HCT116 (cell line): ENCODE measurements at regions not wholly inside any gene's neighbourhood (a gene's known extent, or its start where the extent isn't known, plus 50 kb on each side); places are given as distances from the start of the nearest gene placed in this dataset.

ENCODE experiments used
- ATAC-seq: fragments of 200-7000 bp; cut with Tn5 transposase; 2 replicates; pipeline ENCODE4 v1.9.1; 2020; ENCODE audit warnings: mild to moderate bottlenecking, moderate library complexity
- BruUV-seq: library from RNA; stranded (reverse); fragments of 400-500 nt; replicated peaks from 2 replicates; lab custom pipeline; 2021; lab: Mats Ljungman, UMichigan
- CTCF ChIA-PET: fragments of 300-600 bp; sonication (Branson Sonifier 250); formaldehyde crosslinking; loops from one replicate; lab custom pipeline; 2021; ENCODE audit warnings: antibody characterized with exemption; lab: Charles Lee
- POLR2A ChIA-PET: fragments of 300-600, 350-600 bp; sonication (Branson Sonifier 250); formaldehyde crosslinking; loops from one replicate; lab custom pipeline; 2021; ENCODE audit warnings: antibody characterized with exemption; lab: Charles Lee
- RAD21 ChIA-PET, 2 experiments: fragments of 300-600 bp; sonication (Branson Sonifier 250); formaldehyde crosslinking; loops; one replicate each; lab custom pipeline; 2023; ENCODE audit warnings: low total read pairs in 2 of 2; ENCODE audit not compliant: uncharacterized antibody in 2 of 2, unreplicated experiment in 2 of 2, low non-redundant PET in 1 of 2; lab: Charles Lee
- DNase-seq: peaks from one replicate; pipeline ENCODE4 v3.0.0-alpha.2; 2010; ENCODE audit warnings: low read depth, low spot score
- H2AFZ ChIP-seq: fragments of 200-600 bp; shearing (Covaris generic), sonication (generic); 2 replicates; pipeline ENCODE4 v1.6.1; 2017; ENCODE audit warnings: low read depth, mixed run types, mixed read lengths, antibody characterized with exemption, low read length; ENCODE audit not compliant: poor library complexity, severe bottlenecking
- H3K27ac ChIP-seq: 2 replicates; pipeline ENCODE4 v1.5.1; 2012; ENCODE audit warnings: low read depth, low read length
- H3K27me3 ChIP-seq: fragments of 200-600 bp; sonication (generic); 2 replicates; pipeline ENCODE4 v1.6.1; 2016; ENCODE audit warnings: mixed run types, low read length, mixed read lengths; ENCODE audit not compliant: insufficient read depth
- H3K36me3 ChIP-seq, 2 experiments: fragments of 200-500 bp in 1 of 2; fragments of 200-600 bp in 1 of 2; sonication (Bioruptor generic) in 1 of 2; sonication (generic) in 1 of 2; 2 replicates each; pipeline versions ENCODE4 v1.5.1 to v1.6.1; 2014 to 2016; ENCODE audit warnings: low read length in 2 of 2, inconsistent platforms in 1 of 2, mixed read lengths in 1 of 2, mixed run types in 1 of 2; ENCODE audit not compliant: insufficient read depth in 2 of 2, control insufficient read depth in 1 of 2
- H3K4me1 ChIP-seq, 2 experiments: fragments of 200-600 bp in 1 of 2; sonication (generic) in 1 of 2; 2 replicates each; pipeline versions ENCODE4 v1.5.1 to v1.6.1; 2012 to 2017; ENCODE audit warnings: low read length in 2 of 2, inconsistent platforms in 1 of 2, mild to moderate bottlenecking in 1 of 2, mixed read lengths in 1 of 2, mixed run types in 1 of 2, moderate library complexity in 1 of 2; ENCODE audit not compliant: insufficient read depth in 2 of 2, control insufficient read depth in 1 of 2
- H3K4me2 ChIP-seq: fragments of 200-600 bp; sonication (generic); 2 replicates; pipeline ENCODE4 v1.6.1; 2017; ENCODE audit warnings: mixed run types, low read length, mixed read lengths
- H3K4me3 ChIP-seq, 2 experiments: fragments of 200-600 bp in 1 of 2; sonication (generic) in 1 of 2; replicated peaks in 1 of 2; 2 replicates each; pipeline ENCODE4 v1.5.1; 2011 to 2016; ENCODE audit warnings: low read length in 2 of 2, control low read depth in 1 of 2, low read depth in 1 of 2, mild to moderate bottlenecking in 1 of 2, mixed read lengths in 1 of 2, mixed run types in 1 of 2
- H3K79me2 ChIP-seq: fragments of 200-600 bp; sonication (generic); 2 replicates; pipeline ENCODE4 v1.6.1; 2017; ENCODE audit warnings: mild to moderate bottlenecking, mixed run types, low read length, moderate library complexity, mixed read lengths; ENCODE audit not compliant: insufficient read depth
- H3K9ac ChIP-seq: fragments of 200-600 bp; sonication (generic); 2 replicates; pipeline ENCODE4 v1.6.1; 2016; ENCODE audit warnings: low read length, mixed read lengths
- H3K9me2 ChIP-seq: fragments of 200-600 bp; sonication (generic), shearing (Covaris generic); 2 replicates; pipeline ENCODE4 v1.6.1; 2017; ENCODE audit warnings: mixed run types, mild to moderate bottlenecking, moderate library complexity; ENCODE audit not compliant: insufficient read depth
- H3K9me3 ChIP-seq, 2 experiments: fragments of 200-500 bp in 1 of 2; fragments of 200-600 bp in 1 of 2; sonication (Bioruptor generic) in 1 of 2; sonication (generic) in 1 of 2; 2 replicates each; pipeline ENCODE4 v1.6.1; 2014 to 2017; ENCODE audit warnings: low read length in 2 of 2, mixed read lengths in 2 of 2, inconsistent platforms in 1 of 2, low read depth in 1 of 2, mild to moderate bottlenecking in 1 of 2, mixed run types in 1 of 2, moderate library complexity in 1 of 2; ENCODE audit not compliant: control insufficient read depth in 1 of 2, insufficient read depth in 1 of 2
- H4K20me1 ChIP-seq: fragments of 200-600 bp; sonication (generic), shearing (Covaris generic); 2 replicates; pipeline ENCODE4 v1.6.1; 2017; ENCODE audit warnings: mixed run types, mild to moderate bottlenecking, moderate library complexity; ENCODE audit not compliant: insufficient read depth
- EGR1 ChIP-seq: IDR thresholded peaks from 2 replicates; pipeline ENCODE4 v1.6.1; 2012; ENCODE audit warnings: low read depth
- EZH2 ChIP-seq: fragments of 200-600 bp; sonication (generic); IDR thresholded peaks from 2 replicates; pipeline ENCODE4 v1.6.1; 2017; ENCODE audit warnings: antibody characterized with exemption, mixed run types
- JUND ChIP-seq: IDR thresholded peaks from 2 replicates; pipeline ENCODE4 v1.6.1; 2012
- SP1 ChIP-seq: IDR thresholded peaks from 2 replicates; pipeline ENCODE4 v1.6.1; 2012; ENCODE audit warnings: low read depth
- TCF7L2 ChIP-seq: IDR thresholded peaks from 2 replicates; pipeline ENCODE4 v1.7.0; 2011; ENCODE audit warnings: borderline replicate concordance, inconsistent platforms; ENCODE audit not compliant: insufficient read depth, insufficient read length; ENCODE audit errors: extremely low read depth
- ZBTB33 ChIP-seq: IDR thresholded peaks from 2 replicates; pipeline ENCODE4 v1.6.1; 2011; ENCODE audit warnings: mild to moderate bottlenecking, low read length, moderate library complexity; ENCODE audit not compliant: insufficient replicate concordance; ENCODE audit errors: extremely low read depth
- intact Hi-C: fragments of 100-400 bp; cut with micrococcal nuclease; formaldehyde crosslinking; loops from 2 replicates; pipeline ENCODE4 v1.10.0; 2022

GRCh38 chr11:109795234-109795633 lies 298.0 kb upstream of the ZC3H12C start:
- H3K9me2 ChIP-seq: no peaks in the 10 kb centered on the region
- no peak overlapping the region for H3K27ac ChIP-seq
- intact Hi-C loops: loop anchor here (5.0 kb wide), 1 partner anchor 78 kb away; no protein-coding TSS in a partner anchor
- DNase-seq (no peak), ATAC-seq (no peak)
- H2AFZ ChIP-seq: no peak overlapping the region
- RAD21 ChIA-PET: no interaction called here
- CTCF ChIA-PET: no interaction called here
- no peaks in the 10 kb centered on the region for H3K9me3 ChIP-seq
- no peaks in the 10 kb centered on the region for H4K20me1 ChIP-seq
- no peak overlapping the region for H3K4me3 ChIP-seq
- H3K4me2 ChIP-seq: no peak overlapping the region
- no peaks in the 10 kb centered on the region for H3K36me3 ChIP-seq
- POLR2A ChIA-PET: no interaction called here
- H3K4me1 ChIP-seq: peaks cover 0 to 12% of the 10 kb centered on the region in 2 experiments; a peak in 2 of 4 replicates
- no peaks in the 10 kb centered on the region for H3K27me3 ChIP-seq
- TF ChIP-seq EZH2: no peak
- TF ChIP-seq ZBTB33: no peak
- no peak for TF ChIP-seq JUND
- TF ChIP-seq SP1: no peak
- no peak for TF ChIP-seq TCF7L2
- no peaks in the 10 kb centered on the region for H3K79me2 ChIP-seq
- BruUV-seq: no TSS peak
- H3K9ac ChIP-seq: no peak overlapping the region

- intact Hi-C loops: loop anchor here (5.0 kb wide), 1 partner anchor 79 kb away; no protein-coding TSS in a partner anchor
- H3K4me1 ChIP-seq: peaks cover 0 to 12% of the 10 kb centered on the region in 2 experiments; a peak in 2 of 4 replicates
Measured at GRCh38 chr11:109796253-109796652, 296.9 kb upstream of the ZC3H12C start.

More at GRCh38 chr11:109796253-109796652, 296.9 kb upstream of the ZC3H12C start:
- Histone ChIP-seq H4K20me1 (no peaks in the 10 kb centered on the region), H3K9ac (no peak overlapping the region), H2AFZ (no peak overlapping the region), H3K4me3 (no peak overlapping the region), H3K9me2 (no peaks in the 10 kb centered on the region), H3K27me3 (no peaks in the 10 kb centered on the region), H3K36me3 (no peaks in the 10 kb centered on the region), H3K4me2 (no peak overlapping the region), H3K9me3 (no peaks in the 10 kb centered on the region), H3K79me2 (no peaks in the 10 kb centered on the region)
- ChIA-PET CTCF (no interaction called here), RAD21 (no interaction called here)
- peak; percentile 65 for ATAC-seq
- no TSS peak for BruUV-seq
- peak; percentile 18 for DNase-seq
- peak; percentile 87 for TF ChIP-seq TCF7L2
- TF ChIP-seq EGR1: no peak
- TF ChIP-seq, all 23 proteins: peak for 1
- POLR2A ChIA-PET: no interaction called here
- H3K27ac ChIP-seq: no peak overlapping the region
